HEK293T (cell line): ENCODE measurements at regions not wholly inside any gene's neighbourhood (a gene's known extent, or its start where the extent isn't known, plus 50 kb on each side); places are given as distances from the start of the nearest gene placed in this dataset.

Experiments
- CTCF ChIA-PET: fragments of 350-600 bp; formaldehyde crosslinking; extraction: SDS; loops from one replicate; lab custom pipeline; 2021; ENCODE audit warnings: antibody characterized with exemption, inconsistent platforms; lab: Yijun Ruan, JAX
- POLR2A ChIA-PET: fragments of 350-600 bp; formaldehyde crosslinking; extraction: SDS; loops from one replicate; lab custom pipeline; 2020; ENCODE audit warnings: antibody characterized with exemption, inconsistent platforms; lab: Yijun Ruan, JAX
- DNase-seq: peaks from one replicate; pipeline ENCODE4 v3.0.0; 2012; ENCODE audit warnings: mixed read lengths; ENCODE audit errors: extremely low spot score
- ARNT ChIP-seq: fragments of 450-650 bp; IDR thresholded peaks from 2 replicates; pipeline ENCODE4 v1.6.1; 2017; ENCODE audit warnings: mild to moderate bottlenecking
- BHLHE40 ChIP-seq: fragments of 450-650 bp; IDR thresholded peaks from 2 replicates; pipeline ENCODE4 v1.6.1; 2016; ENCODE audit warnings: mild to moderate bottlenecking, moderate library complexity, borderline replicate concordance
- CTBP1 ChIP-seq: fragments of 450-650 bp; IDR thresholded peaks from 2 replicates; pipeline ENCODE4 v1.6.1; 2016; ENCODE audit warnings: borderline replicate concordance
- ELF4 ChIP-seq: fragments of 450-650 bp; IDR thresholded peaks from 2 replicates; pipeline ENCODE4 v1.6.1; 2017; ENCODE audit warnings: antibody characterized with exemption
- FOXA1 ChIP-seq: fragments of 450-650 bp; IDR thresholded peaks from 2 replicates; pipeline ENCODE4 v1.6.1; 2016; ENCODE audit warnings: mild to moderate bottlenecking
- FOXK2 ChIP-seq: fragments of 450-650 bp; IDR thresholded peaks from 2 replicates; pipeline ENCODE4 v1.6.1; 2016; ENCODE audit warnings: mild to moderate bottlenecking
- FOXM1 ChIP-seq: fragments of 450-650 bp; IDR thresholded peaks from 2 replicates; pipeline ENCODE4 v1.6.1; 2017; ENCODE audit warnings: mild to moderate bottlenecking, borderline replicate concordance
- HDGF ChIP-seq: fragments of 450-650 bp; IDR thresholded peaks from 2 replicates; pipeline ENCODE4 v1.6.1; 2017; ENCODE audit warnings: antibody characterized with exemption, borderline replicate concordance
- L3MBTL2 ChIP-seq: fragments of 450-650 bp; conservative IDR thresholded peaks from 2 replicates; pipeline ENCODE4 v1.6.1; 2016; ENCODE audit warnings: mild to moderate bottlenecking
- LEF1 ChIP-seq: fragments of 450-650 bp; IDR thresholded peaks from 2 replicates; pipeline ENCODE4 v1.6.1; 2017; ENCODE audit warnings: mild to moderate bottlenecking, borderline replicate concordance
- NFRKB ChIP-seq: fragments of 450-650 bp; IDR thresholded peaks from 2 replicates; pipeline ENCODE4 v1.6.1; 2016; ENCODE audit warnings: mild to moderate bottlenecking, moderate library complexity
- SP1 ChIP-seq: fragments of 450-650 bp; IDR thresholded peaks from 2 replicates; pipeline ENCODE4 v1.6.1; 2017
- SUZ12 ChIP-seq: fragments of 450-650 bp; IDR thresholded peaks from 2 replicates; pipeline ENCODE4 v1.6.1; 2016; ENCODE audit warnings: mild to moderate bottlenecking
- TARDBP ChIP-seq: fragments of 450-650 bp; IDR thresholded peaks from 2 replicates; pipeline ENCODE4 v1.6.1; 2016
- ZNF384 ChIP-seq: fragments of 450-650 bp; IDR thresholded peaks from 2 replicates; pipeline ENCODE4 v1.6.1; 2016
- TF ChIP-seq, protein P1 (sequence below): fragments of 450-650 bp; IDR thresholded peaks from 2 replicates; pipeline ENCODE4 v1.6.1; 2016

DNA sequence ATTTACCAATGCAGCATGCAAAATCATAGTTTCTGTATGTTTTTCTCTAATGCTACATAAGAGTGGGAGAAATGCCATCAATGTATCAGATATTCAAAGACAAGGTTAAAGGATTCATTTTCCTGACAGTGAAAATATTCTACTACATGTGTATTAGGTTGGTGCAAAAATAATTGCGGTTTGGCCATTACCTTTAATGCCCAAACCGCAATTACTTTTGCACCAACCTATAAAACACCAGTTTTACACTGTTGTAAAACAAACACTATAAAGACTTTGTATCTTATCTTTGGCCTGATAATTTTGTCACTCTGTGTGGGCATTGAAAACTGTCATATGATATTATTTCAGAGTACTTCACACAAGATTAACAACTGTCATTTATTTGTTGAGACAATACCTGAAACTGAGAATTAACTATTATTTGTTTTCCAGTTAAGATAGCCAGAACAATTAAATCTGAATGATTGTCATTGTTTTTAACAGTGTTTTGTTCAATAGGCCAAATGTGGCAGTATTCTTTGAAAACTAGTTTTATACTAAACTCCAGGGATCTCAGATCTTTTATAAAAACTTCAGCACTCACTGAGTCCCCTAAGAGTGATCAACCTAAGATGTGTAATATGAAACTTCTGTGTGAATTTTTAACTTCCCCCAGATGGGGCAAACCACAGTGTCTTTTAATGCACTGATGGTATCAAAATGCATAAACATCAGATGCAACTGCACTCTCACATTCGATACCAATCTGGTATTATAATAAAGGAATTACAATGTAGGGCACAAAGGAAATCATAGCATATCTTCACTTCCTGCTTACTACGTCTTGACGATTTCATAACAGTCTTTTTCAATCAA is 53.8 kb upstream of the FBN2 start:
- POLR2A ChIA-PET = no interaction called here
- TF ChIP-seq ELF4 (peak; percentile 87), NFRKB (no peak)
- no peak for DNase-seq
- CTCF ChIA-PET = no interaction called here

DNA sequence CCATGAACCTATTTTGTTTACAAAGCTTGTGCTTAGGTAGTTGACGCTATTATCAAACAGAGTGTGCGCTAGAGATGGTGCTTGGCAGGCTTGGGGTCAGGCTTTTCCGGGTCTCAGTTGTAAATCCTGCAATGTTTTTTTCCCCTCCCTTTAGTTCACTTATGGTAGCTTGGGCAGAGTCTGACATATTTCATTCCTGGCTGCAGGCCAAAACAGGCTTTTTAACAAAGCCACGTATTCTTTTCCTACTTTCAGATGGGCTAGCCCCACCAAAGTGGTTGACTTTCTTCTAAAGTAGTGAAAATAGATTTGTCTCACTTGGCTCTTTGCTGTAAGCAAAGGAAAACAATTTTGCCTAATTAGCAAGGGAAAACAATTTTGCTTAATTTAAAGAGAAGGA is 58.0 kb upstream of the FBN2 start:
- POLR2A ChIA-PET = no interaction called here
- DNase-seq = no peak
- no peak for TF ChIP-seq ZNF384
- no peak for TF ChIP-seq FOXK2
- TF ChIP-seq SUZ12 = no peak
- TF ChIP-seq LEF1 = no peak
- no peak for TF ChIP-seq HDGF
- no peak for TF ChIP-seq TARDBP
- no peak for TF ChIP-seq CTBP1
- CTCF ChIA-PET = interaction anchor here (0.6 kb wide), 1 partner anchor 640 kb away, joined by 3 read pairs; no protein-coding TSS in a partner anchor

DNA sequence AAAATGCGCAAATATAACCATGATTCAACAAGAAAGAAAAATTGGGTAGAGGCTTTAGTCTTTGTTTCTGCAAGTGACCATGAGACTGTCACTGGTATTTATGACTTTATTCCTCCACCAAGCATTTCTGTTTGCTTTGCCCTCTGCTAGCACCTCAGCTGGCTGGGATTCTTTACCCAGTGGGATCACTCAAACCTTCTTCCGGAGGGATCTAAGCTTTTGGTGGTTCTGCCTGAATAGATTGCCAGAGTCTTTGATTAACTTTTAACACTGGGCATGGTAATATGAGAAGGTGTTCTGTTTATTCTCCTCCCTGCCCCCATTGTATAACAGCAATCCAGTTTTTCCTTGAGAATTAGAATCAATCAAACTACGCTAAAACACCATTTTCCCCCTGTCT is 59.1 kb upstream of the FBN2 start:
- TF ChIP-seq FOXK2 = no peak
- no peak for TF ChIP-seq FOXM1
- TF ChIP-seq FOXA1 = no peak
- no peak for TF ChIP-seq SP1
- ChIA-PET POLR2A (no interaction called here), CTCF (no interaction called here)
- DNase-seq = no peak

DNA sequence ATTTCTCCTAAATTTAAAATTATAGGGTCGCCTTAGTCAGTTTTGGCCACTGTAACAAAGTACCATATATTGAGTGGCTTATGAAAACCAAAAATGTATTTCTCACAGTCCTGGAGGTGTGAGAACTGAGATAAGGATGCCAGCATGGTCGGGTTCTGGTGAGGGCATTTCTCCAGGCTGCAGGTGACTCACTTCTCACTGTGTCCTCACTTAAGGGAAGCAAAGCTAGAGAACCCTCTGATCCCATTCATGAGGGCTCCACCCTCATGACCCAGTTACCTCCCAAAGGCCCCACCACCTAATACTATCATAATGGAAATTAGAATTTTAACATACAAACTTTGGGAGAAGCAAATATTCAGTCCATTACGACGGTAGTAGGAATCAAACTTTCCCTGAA is 75.1 kb upstream of the FBN2 start:
- ChIA-PET CTCF (no interaction called here), POLR2A (no interaction called here)

DNA sequence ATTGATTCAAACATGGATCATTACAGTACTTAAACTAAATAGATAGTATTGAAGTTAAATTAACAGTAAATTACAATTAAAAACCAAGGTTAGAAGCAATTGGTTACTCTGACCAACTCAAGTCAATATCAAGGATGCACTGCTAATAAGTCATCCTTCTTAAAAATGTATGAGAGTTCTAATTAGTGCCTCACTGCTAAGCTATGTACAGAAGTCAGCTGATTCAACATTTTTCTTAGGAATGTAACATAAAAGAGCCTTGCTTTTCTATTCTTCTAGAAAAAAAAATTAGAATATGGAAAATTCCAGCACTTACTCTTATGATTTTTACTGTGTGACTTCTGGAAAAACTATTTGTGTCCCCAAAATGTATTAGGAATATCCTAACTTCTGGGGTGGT is 75.7 kb upstream of the FBN2 start:
- ChIA-PET POLR2A (no interaction called here), CTCF (no interaction called here)
- no peak for DNase-seq
- TF ChIP-seq HDGF (no peak), FOXA1 (no peak), ELF4 (no peak), FOXK2 (no peak), CTBP1 (no peak), TARDBP (no peak)
- TF ChIP-seq, protein P1, sequence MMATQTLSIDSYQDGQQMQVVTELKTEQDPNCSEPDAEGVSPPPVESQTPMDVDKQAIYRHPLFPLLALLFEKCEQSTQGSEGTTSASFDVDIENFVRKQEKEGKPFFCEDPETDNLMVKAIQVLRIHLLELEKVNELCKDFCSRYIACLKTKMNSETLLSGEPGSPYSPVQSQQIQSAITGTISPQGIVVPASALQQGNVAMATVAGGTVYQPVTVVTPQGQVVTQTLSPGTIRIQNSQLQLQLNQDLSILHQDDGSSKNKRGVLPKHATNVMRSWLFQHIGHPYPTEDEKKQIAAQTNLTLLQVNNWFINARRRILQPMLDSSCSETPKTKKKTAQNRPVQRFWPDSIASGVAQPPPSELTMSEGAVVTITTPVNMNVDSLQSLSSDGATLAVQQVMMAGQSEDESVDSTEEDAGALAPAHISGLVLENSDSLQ = no peak

More for the DNA sequence above, 75.1 kb upstream of the FBN2 start:
- DNase-seq = no peak
- TF ChIP-seq FOXK2 (no peak), ELF4 (no peak), NFRKB (no peak), ZNF384 (no peak), BHLHE40 (no peak), FOXA1 (no peak), CTBP1 (no peak), FOXM1 (no peak), TARDBP (no peak), SP1 (no peak), ARNT (no peak)

DNA sequence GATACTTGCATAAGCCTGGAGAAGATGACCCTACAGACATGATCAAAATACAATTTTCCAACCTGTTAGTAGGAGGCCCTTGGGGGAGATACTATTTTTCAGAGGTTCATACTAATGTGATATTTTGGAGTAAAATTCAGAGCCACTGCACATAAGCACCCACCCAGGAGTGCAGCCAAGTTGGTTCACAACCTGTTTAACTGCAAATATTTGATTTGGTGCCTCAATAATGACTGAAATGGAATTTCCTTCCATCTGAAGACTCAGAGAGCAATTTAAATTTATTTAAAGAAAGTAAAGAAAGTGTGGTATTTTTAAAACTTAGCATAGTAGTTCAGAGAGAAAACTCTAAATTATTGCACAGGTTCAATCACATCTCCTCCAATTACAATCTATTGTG is 77.5 kb upstream of the FBN2 start:
- DNase-seq = no peak
- POLR2A ChIA-PET = no interaction called here
- TF ChIP-seq L3MBTL2 = no peak
- no peak for TF ChIP-seq ELF4
- TF ChIP-seq FOXA1 = no peak
- TF ChIP-seq, protein P1 = no peak
- no peak for TF ChIP-seq CTBP1
- no peak for TF ChIP-seq ZNF384
- no peak for TF ChIP-seq SUZ12
- CTCF ChIA-PET = no interaction called here

DNA sequence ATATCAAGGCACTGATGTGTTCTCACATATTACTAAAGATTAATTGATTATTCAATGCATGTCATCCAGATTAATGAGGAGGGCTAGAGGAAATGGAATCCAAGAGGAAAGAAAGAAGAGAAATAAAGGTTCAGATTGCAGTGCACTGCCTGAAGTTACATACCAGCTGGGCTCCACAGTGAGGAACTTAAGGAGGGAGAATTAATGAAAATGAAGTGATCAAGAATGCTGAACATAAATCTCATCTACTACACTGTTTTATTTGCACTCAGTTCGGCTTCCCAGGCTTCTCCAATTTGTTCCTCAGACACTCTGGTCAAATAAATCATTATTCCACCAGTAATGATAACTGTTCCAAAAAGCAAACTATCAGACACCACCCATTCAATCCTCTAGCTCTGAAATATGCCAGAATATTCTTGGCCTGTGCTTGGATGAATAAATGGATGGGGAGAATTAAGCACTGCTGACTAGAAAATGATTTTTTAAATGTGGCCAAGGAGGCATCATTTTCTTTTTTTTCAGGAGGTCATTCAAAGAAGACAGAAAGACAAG is 88.6 kb upstream of the FBN2 start:
- ChIA-PET POLR2A (no interaction called here), CTCF (no interaction called here)
- no peak for TF ChIP-seq TARDBP
- TF ChIP-seq SUZ12 = no peak
- TF ChIP-seq L3MBTL2 = no peak
- TF ChIP-seq, protein P1 = no peak
- no peak for TF ChIP-seq LEF1
- TF ChIP-seq FOXM1 = no peak
- no peak for TF ChIP-seq NFRKB
- TF ChIP-seq BHLHE40 = no peak
- no peak for TF ChIP-seq SP1
- TF ChIP-seq ELF4 = no peak
- TF ChIP-seq ARNT = no peak
- DNase-seq = no peak
